ENCODE measurements at regions not wholly inside any gene's neighbourhood (a gene's known extent, or its start where the extent isn't known, plus 50 kb on each side); places are given as distances from the start of the nearest gene placed in this dataset.
"Not testable (repeated sequence)": the region's sequence is repeated elsewhere in the genome, so short reads cannot be mapped to it uniquely, and the experiment has no call there.

- DNase-seq (ENCODE audit: low spot score) (no peak), ATAC-seq (ENCODE audit: low FRiP score) (peak; percentile 23)
- TF ChIP-seq CTCF (IDR thresholded peaks at IDR 0.05), result no peak
Observed at GRCh38 chr9:107768224-107768623, 278.7 kb upstream of the KLF4 start.

- ATAC-seq (ENCODE audit: low FRiP score) (no peak), DNase-seq (ENCODE audit: low spot score) (no peak)
- TF ChIP-seq CTCF (IDR thresholded peaks at IDR 0.05), result no peak
Observed at GRCh38 chr9:107767711-107768110, 278.1 kb upstream of the KLF4 start.

GRCh38 chr9:107763469-107763868 is 273.9 kb upstream of the KLF4 start:
- ATAC-seq (ENCODE audit: low FRiP score); DNase-seq (ENCODE audit: low spot score): not testable (repeated sequence)

- ATAC-seq (ENCODE audit: low FRiP score), result no peak
- no peak for TF ChIP-seq CTCF (IDR thresholded peaks at IDR 0.05)
- no peak for DNase-seq (ENCODE audit: low spot score)
Observed at GRCh38 chr9:107761307-107761706, 271.7 kb upstream of the KLF4 start.

- TF ChIP-seq CTCF (IDR thresholded peaks at IDR 0.05), result no peak
- ATAC-seq (ENCODE audit: low FRiP score) (no peak), DNase-seq (ENCODE audit: low spot score) (no peak)
Observed at GRCh38 chr9:107760469-107761242, 271.1 kb upstream of the KLF4 start.

- ATAC-seq (ENCODE audit: low FRiP score) (no peak), DNase-seq (ENCODE audit: low spot score) (no peak)
- no peak for TF ChIP-seq CTCF (IDR thresholded peaks at IDR 0.05)
Observed at GRCh38 chr9:107759823-107760166, 270.2 kb upstream of the KLF4 start.

GRCh38 chr9:107759009-107759822 is 269.6 kb upstream of the KLF4 start:
- ATAC-seq (ENCODE audit: low FRiP score) (no peak), DNase-seq (ENCODE audit: low spot score) (no peak)
- no peak for TF ChIP-seq CTCF (IDR thresholded peaks at IDR 0.05)
